Stimulated activated naive CD8-positive, alpha-beta T cell treated with anti-CD3 and anti-CD28 coated beads, Interleukin-15, amount 100 ng/mL, for 72 hours (primary cell): ENCODE measurements at regions not wholly inside any gene's neighbourhood (a gene's known extent, or its start where the extent isn't known, plus 50 kb on each side); places are given as distances from the start of the nearest gene placed in this dataset.
"Not testable (repeated sequence)": the region's sequence is repeated elsewhere in the genome, so short reads cannot be mapped to it uniquely, and the experiment has no call there.

Experiments
- ATAC-seq: fragments of 150-1000 bp; cut with Tn5 transposase; 2 replicates; pipeline ENCODE4 v1.10.0; 2021; ENCODE audit warnings: mild to moderate bottlenecking, moderate library complexity
- DNase-seq, 2 donors: peaks; one replicate each; pipeline ENCODE4 v3.0.0; 2021 to 2022
- H3K27ac Mint-ChIP-seq, 2 donors: one replicate each; pipeline ENCODE4 v1.8.0; 2022; ENCODE audit warnings: mild to moderate bottlenecking in 2 of 2, mixed read lengths in 2 of 2, moderate library complexity in 2 of 2
- H3K27me3 Mint-ChIP-seq: one replicate; pipeline ENCODE4 v1.8.0; 2022; ENCODE audit warnings: mixed read lengths
- H3K4me1 Mint-ChIP-seq: one replicate; pipeline ENCODE4 v1.8.0; 2022; ENCODE audit warnings: mild to moderate bottlenecking, mixed read lengths
- H3K4me3 Mint-ChIP-seq, 2 donors: one replicate each; pipeline ENCODE4 v1.8.0; 2022; ENCODE audit warnings: mild to moderate bottlenecking in 2 of 2, mixed read lengths in 2 of 2, moderate library complexity in 1 of 2
- H3K9me3 Mint-ChIP-seq, 2 donors: one replicate each; pipeline ENCODE4 v1.8.0; 2022; ENCODE audit warnings: mixed read lengths in 2 of 2

GRCh38 chr2:230593765-230594164, 118.9 kb upstream of the CAB39 start:
- H3K4me1 Mint-ChIP-seq, result peaks cover 75% of the 10 kb centered on the region
- no peaks in the 10 kb centered on the region for H3K27me3 Mint-ChIP-seq
- ATAC-seq (no peak), DNase-seq (no peak)
- H3K9me3 Mint-ChIP-seq, result peaks cover 9 to 13% of the 10 kb centered on the region in 2 donors
- no peak overlapping the region for H3K4me3 Mint-ChIP-seq
- no peak overlapping the region for H3K27ac Mint-ChIP-seq

DNA sequence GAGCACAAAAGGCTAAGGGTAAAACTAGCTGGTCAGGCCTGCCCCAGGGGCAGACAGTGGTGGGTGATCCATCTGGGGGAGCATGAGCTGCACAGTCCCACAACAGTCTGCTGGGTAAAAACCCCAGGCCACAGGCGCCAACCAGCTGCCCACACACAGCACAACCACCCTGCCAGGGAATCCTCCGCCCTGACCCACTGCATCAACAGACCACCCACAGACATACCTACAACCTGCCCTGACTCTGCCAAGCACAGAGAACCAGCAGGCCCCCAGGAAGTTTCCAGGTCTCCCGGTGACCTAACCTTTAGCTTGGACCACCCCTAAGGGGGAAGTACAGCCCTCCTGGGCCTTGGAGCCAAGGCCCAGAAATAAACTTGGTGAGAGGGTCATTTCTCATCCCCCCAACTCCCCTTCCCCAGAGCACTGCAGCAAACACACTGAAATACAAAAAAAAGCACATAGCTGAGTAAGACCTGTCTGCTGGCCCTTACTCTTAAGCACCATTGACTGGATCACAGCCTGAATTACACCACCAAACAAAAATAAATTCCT, 118.3 kb upstream of the CAB39 start:
- no peaks in the 10 kb centered on the region for H3K27me3 Mint-ChIP-seq
- ATAC-seq (no peak), DNase-seq (no peak)
- no peak overlapping the region for H3K4me3 Mint-ChIP-seq
- H3K9me3 Mint-ChIP-seq, result peaks cover 7 to 10% of the 10 kb centered on the region in 2 donors
- peak overlapping the region in 1 of 2 donors; percentile 76 for H3K27ac Mint-ChIP-seq
- peaks cover 69% of the 10 kb centered on the region for H3K4me1 Mint-ChIP-seq

DNA sequence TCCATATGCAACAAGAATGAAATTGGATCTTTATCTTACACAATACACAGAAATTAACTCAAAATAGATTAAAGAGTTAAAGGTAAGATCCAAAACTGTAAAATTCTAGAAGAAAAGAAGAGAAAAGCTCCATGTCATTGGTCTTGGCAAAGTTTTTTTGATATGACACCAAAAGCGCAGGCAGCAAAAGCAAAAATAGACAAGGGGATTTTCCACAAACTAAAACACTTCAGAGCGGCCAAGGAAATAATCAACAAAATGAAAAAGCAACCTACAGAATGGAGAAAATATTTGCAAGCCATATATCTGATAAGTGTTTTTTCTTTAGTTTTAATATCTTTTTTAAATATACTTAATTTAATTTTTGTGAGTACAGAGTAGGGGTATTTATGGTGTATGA, 112.8 kb upstream of the CAB39 start:
- H3K4me1 Mint-ChIP-seq, result peaks cover 49% of the 10 kb centered on the region
- H3K9me3 Mint-ChIP-seq, result peaks cover 11 to 21% of the 10 kb centered on the region in 2 donors
- H3K27me3 Mint-ChIP-seq, result no peaks in the 10 kb centered on the region
- no peak for ATAC-seq
- no peak overlapping the region for H3K27ac Mint-ChIP-seq
- peak overlapping the region; percentile 7 to 22 for H3K4me3 Mint-ChIP-seq
- DNase-seq, result no peak

- ATAC-seq (no peak), DNase-seq (no peak)
- H3K4me1 Mint-ChIP-seq, result peaks cover 49% of the 10 kb centered on the region
- no peak overlapping the region for H3K27ac Mint-ChIP-seq
- no peaks in the 10 kb centered on the region for H3K27me3 Mint-ChIP-seq
- H3K9me3 Mint-ChIP-seq, result peaks cover 14 to 26% of the 10 kb centered on the region in 2 donors
- H3K4me3 Mint-ChIP-seq, result peak overlapping the region; percentile 4 to 51
These were observed 112.4 kb upstream of the CAB39 start for GRCh38 chr2:230600285-230600684.

DNA sequence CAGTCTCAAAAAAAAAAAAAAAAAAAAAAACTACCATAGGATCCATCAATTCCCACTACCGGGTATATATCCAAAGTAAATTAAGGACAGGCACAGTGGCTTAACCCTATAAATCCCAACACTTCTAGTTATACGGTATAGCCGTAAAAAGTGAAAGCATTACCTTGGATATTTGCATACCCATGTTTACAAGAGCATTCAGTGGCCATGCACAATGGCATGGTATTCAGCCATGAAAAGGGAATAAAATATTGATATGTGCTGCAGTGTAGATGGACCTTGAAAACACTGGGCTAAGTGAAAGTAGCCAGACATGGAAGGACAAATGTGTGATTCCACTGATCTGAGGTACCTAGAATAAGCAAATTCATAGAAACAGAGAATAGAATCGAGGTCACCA, 111.8 kb upstream of the CAB39 start:
- no peak overlapping the region for H3K4me3 Mint-ChIP-seq
- H3K27ac Mint-ChIP-seq, result no peak overlapping the region
- DNase-seq, result no peak
- no peaks in the 10 kb centered on the region for H3K27me3 Mint-ChIP-seq
- peaks cover 49% of the 10 kb centered on the region for H3K4me1 Mint-ChIP-seq
- no peak for ATAC-seq
- H3K9me3 Mint-ChIP-seq, result peaks cover 16 to 32% of the 10 kb centered on the region in 2 donors

- Mint-ChIP-seq H3K27me3 (no peaks in the 10 kb centered on the region), H3K27ac (peak overlapping the region in 1 of 2 donors; percentile 23), H3K9me3 (peaks cover 23 to 38% of the 10 kb centered on the region in 2 donors), H3K4me1 (peaks cover 49% of the 10 kb centered on the region), H3K4me3 (peak overlapping the region in 1 of 2 donors; percentile 36)
- no peak for DNase-seq
- ATAC-seq, result no peak
These were observed 111.1 kb upstream of the CAB39 start for GRCh38 chr2:230601510-230601909.

GRCh38 chr2:230602562-230603230, 109.9 kb upstream of the CAB39 start:
- H3K27me3 Mint-ChIP-seq, result no peaks in the 10 kb centered on the region
- peaks cover 27 to 49% of the 10 kb centered on the region in 2 donors for H3K9me3 Mint-ChIP-seq
- H3K4me1 Mint-ChIP-seq, result peaks cover 45% of the 10 kb centered on the region
- DNase-seq (peak; percentile 38 to 59), ATAC-seq (peak; percentile 95)
- H3K4me3 Mint-ChIP-seq, result peak overlapping the region; percentile 25 to 65
- H3K27ac Mint-ChIP-seq, result peak overlapping the region; percentile 93 to 96

GRCh38 chr2:230603317-230603716, 109.3 kb upstream of the CAB39 start:
- Mint-ChIP-seq H3K27ac (peak overlapping the region in 1 of 2 donors; percentile 96), H3K4me1 (peaks cover 39% of the 10 kb centered on the region), H3K4me3 (peak overlapping the region in 1 of 2 donors; percentile 47), H3K9me3 (peaks cover 27 to 49% of the 10 kb centered on the region in 2 donors)
- DNase-seq, H3K27me3 Mint-ChIP-seq, ATAC-seq: not testable (repeated sequence)

GRCh38 chr2:230604158-230604557, 108.5 kb upstream of the CAB39 start:
- peaks cover 31 to 52% of the 10 kb centered on the region in 2 donors for H3K9me3 Mint-ChIP-seq
- not testable (repeated sequence) for H3K27me3 Mint-ChIP-seq, H3K27ac Mint-ChIP-seq, DNase-seq, ATAC-seq, H3K4me3 Mint-ChIP-seq
- H3K4me1 Mint-ChIP-seq, result peaks cover 35% of the 10 kb centered on the region

- no peak for DNase-seq
- Mint-ChIP-seq H3K4me3 (no peak overlapping the region), H3K4me1 (peaks cover 45% of the 10 kb centered on the region), H3K27ac (no peak overlapping the region), H3K9me3 (peaks cover 3 to 7% of the 10 kb centered on the region in 2 donors), H3K27me3 (no peaks in the 10 kb centered on the region)
- ATAC-seq, result no peak
These were observed 98.6 kb upstream of the CAB39 start for GRCh38 chr2:230614040-230614439.

GRCh38 chr2:230614913-230615332, 97.7 kb upstream of the CAB39 start:
- peaks cover 0 to 1% of the 10 kb centered on the region in 2 donors for H3K9me3 Mint-ChIP-seq
- H3K4me1 Mint-ChIP-seq, result peaks cover 45% of the 10 kb centered on the region
- peak overlapping the region; percentile 22 to 38 for H3K4me3 Mint-ChIP-seq
- H3K27me3 Mint-ChIP-seq, result no peaks in the 10 kb centered on the region
- DNase-seq (peak in 1 of 2 donors; percentile 33), ATAC-seq (peak; percentile 75)
- peak overlapping the region in 1 of 2 donors; percentile 65 for H3K27ac Mint-ChIP-seq

DNA sequence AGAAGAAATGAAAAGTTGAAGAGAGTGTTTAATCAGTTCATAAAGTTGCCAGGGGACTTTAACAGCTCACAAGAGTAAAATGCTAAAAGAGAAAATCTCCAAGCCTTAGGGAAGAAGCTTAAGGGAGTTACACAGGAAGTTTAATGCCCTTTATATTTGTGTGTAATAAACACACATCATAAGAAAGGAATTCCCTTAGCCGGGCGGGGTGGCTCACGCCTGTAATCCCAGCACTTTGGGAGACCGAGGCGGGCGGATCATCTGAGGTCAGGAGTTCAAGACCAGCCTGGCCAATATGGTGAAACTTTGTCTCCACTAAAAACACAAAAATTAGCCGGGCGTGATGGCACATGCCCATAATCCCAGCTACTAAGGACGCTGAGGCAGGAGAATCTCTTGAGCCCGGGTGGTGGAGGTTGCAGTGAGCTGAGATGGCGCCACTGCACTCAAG, 95.4 kb upstream of the CAB39 start:
- ATAC-seq, H3K27me3 Mint-ChIP-seq, H3K27ac Mint-ChIP-seq, H3K4me3 Mint-ChIP-seq, DNase-seq: not testable (repeated sequence)
- peaks cover 0 to 10% of the 10 kb centered on the region in 2 donors for H3K9me3 Mint-ChIP-seq
- peaks cover 22% of the 10 kb centered on the region for H3K4me1 Mint-ChIP-seq

- Mint-ChIP-seq H3K4me1 (peaks cover 22% of the 10 kb centered on the region), H3K27me3 (no peaks in the 10 kb centered on the region), H3K4me3 (no peak overlapping the region), H3K9me3 (peaks cover 4 to 10% of the 10 kb centered on the region in 2 donors), H3K27ac (no peak overlapping the region)
- DNase-seq (no peak), ATAC-seq (no peak)
These were observed 93.2 kb upstream of the CAB39 start for GRCh38 chr2:230619491-230619890.

GRCh38 chr2:230625220-230625619, 87.4 kb upstream of the CAB39 start:
- H3K4me1 Mint-ChIP-seq, result peaks cover 16% of the 10 kb centered on the region
- not testable (repeated sequence) for H3K9me3 Mint-ChIP-seq, H3K27me3 Mint-ChIP-seq, DNase-seq, H3K4me3 Mint-ChIP-seq, ATAC-seq, H3K27ac Mint-ChIP-seq

DNA sequence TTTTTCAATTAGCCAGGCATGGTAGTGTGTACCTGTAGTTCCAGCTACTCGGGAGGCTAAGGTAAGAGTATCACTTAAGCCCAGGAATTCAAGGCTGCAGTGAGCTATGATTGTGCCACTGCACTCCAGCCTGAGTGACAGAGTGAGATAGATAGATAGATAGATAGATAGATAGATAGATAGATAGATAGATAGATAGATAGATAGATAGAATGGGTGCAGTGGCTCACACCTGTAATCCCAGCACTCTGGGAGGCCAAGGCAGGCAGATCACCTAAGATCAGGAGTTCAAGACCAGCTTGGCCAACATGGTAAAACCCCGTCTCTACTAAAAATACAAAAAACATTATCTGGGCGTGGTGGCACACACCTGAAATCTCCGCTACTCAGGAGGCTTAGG, 85.6 kb upstream of the CAB39 start:
- H3K9me3 Mint-ChIP-seq, ATAC-seq: not testable (repeated sequence)

More for the DNA sequence above, 85.6 kb upstream of the CAB39 start:
- H3K4me1 Mint-ChIP-seq, result peaks cover 16% of the 10 kb centered on the region
- H3K27me3 Mint-ChIP-seq, H3K4me3 Mint-ChIP-seq, DNase-seq, H3K27ac Mint-ChIP-seq: not testable (repeated sequence)
